ENCODE measurements at regions not wholly inside any gene's neighbourhood (a gene's known extent, or its start where the extent isn't known, plus 50 kb on each side); places are given as distances from the start of the nearest gene placed in this dataset.
A peak's percentile ranks its signal among the peaks of the same experiment; 100 is the strongest.

DNA sequence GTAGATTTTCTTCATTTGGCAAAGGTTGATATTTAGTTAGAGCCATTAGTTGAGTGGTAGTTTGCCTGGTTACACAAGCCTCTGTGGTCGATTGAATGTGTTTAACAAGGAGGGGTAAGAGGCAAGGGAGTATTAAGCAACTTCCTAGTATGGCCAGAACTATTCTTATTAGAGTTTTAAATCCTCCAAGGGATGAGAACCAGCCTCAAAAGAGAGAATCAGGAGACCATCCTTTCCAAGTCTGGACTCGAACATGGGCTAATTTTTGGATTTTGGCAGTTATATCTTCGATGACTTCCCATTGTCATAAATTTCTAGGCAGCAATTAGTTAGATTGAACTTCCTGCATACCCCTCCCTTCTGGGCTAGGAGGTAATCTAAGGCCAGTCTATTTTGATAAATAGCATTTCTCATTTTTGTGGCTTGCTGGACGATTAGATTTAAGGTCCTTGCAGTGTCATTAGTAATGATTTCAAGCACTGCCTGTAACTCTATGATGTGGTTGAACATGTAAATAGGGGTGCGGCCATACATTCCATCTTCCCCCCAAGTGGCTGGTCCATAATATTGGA, 219.5 kb upstream of the KCND2 start:
- H4K20me1 ChIP-seq (ENCODE audit: insufficient read depth): no peaks in the 10 kb centered on the region
- no peaks in the 10 kb centered on the region for H3K9me2 ChIP-seq (ENCODE audit: insufficient read depth)
- CTCF ChIA-PET: interaction anchor here (0.7 to 1.0 kb wide), 2 partner anchors 118 to 584 kb away, joined by 3 read pairs; no protein-coding TSS in a partner anchor
- no peak overlapping the region for H2AFZ ChIP-seq
- peak overlapping the region; percentile 18 for H3K4me2 ChIP-seq
- no peak overlapping the region for H3K4me3 ChIP-seq
- peaks cover 35% of the 10 kb centered on the region for H3F3A ChIP-seq (ENCODE audit: insufficient read depth, low read depth)
- no peaks in the 10 kb centered on the region for H3K27me3 ChIP-seq (ENCODE audit: insufficient read depth, low read depth)
- H3K27ac ChIP-seq: peak overlapping the region; percentile 70
- BruUV-seq (replicated peaks): no TSS peak
- peaks cover 14% of the 10 kb centered on the region for H3K9me3 ChIP-seq (ENCODE audit: insufficient read depth, low read depth)
- DNase-seq: peak; percentile 24 to 71
- peaks cover 45% of the 10 kb centered on the region for H3K4me1 ChIP-seq (replicated peaks; ENCODE audit: insufficient read depth)
- no peak for TF ChIP-seq EZH2 (IDR thresholded peaks at IDR 0.05; ENCODE audit: low read depth)
- TF ChIP-seq, protein P1, sequence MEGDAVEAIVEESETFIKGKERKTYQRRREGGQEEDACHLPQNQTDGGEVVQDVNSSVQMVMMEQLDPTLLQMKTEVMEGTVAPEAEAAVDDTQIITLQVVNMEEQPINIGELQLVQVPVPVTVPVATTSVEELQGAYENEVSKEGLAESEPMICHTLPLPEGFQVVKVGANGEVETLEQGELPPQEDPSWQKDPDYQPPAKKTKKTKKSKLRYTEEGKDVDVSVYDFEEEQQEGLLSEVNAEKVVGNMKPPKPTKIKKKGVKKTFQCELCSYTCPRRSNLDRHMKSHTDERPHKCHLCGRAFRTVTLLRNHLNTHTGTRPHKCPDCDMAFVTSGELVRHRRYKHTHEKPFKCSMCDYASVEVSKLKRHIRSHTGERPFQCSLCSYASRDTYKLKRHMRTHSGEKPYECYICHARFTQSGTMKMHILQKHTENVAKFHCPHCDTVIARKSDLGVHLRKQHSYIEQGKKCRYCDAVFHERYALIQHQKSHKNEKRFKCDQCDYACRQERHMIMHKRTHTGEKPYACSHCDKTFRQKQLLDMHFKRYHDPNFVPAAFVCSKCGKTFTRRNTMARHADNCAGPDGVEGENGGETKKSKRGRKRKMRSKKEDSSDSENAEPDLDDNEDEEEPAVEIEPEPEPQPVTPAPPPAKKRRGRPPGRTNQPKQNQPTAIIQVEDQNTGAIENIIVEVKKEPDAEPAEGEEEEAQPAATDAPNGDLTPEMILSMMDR (conservative IDR thresholded peaks at IDR 0.05): no peak
- intact Hi-C loops (cut with micrococcal nuclease; ENCODE audit: unreplicated experiment): loop anchor here (1.0 to 10.0 kb wide), 6 partner anchors 61 to 506 kb away; no protein-coding TSS in a partner anchor
- H3K36me3 ChIP-seq (ENCODE audit: low read depth): no peaks in the 10 kb centered on the region; the same call in 1 of the 2 replicates
- no peaks in the 10 kb centered on the region for H3K79me2 ChIP-seq (ENCODE audit: low read depth)
- POLR2A ChIA-PET (ENCODE audit: unreplicated experiment): interaction anchor here (0.7 kb wide), 1 partner anchor 133 kb away, joined by 4 read pairs; no protein-coding TSS in a partner anchor

DNA sequence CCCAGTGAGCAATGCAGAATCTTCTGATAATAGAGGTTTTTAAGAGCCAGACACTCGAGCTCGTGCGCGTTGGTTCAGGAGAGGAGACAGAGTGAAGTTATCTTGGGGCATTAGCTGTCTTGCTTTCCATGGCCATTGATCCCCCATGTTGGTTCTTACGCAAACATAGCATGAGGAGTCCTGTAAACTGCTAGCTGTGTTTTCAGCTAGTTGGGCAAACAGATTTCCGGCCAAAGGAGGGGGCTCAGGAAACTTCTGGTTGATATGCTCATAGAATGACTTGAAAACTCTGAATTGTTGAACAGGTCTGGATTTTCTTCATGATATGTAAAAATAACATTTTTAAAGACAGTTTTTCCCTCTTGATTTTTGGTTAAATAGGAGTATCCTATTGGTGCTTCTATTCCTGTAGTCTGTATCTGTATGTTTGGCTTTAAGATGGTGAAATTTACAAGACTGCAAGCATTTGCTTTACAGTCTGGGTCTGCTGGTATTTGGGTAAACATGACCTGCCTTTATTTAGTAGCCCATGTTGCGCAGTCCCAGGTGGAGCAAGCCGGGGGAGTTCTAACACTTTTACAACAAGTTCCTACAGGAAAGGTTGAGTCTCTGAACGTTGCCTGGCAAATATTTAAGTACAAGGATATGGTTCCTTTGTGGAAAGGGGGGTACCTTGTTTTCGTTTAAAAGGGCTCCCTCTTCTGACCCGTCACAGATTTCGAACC, 218.4 kb upstream of the KCND2 start:
- Histone ChIP-seq H3K9me3 (ENCODE audit: insufficient read depth, low read depth) (peaks cover 14% of the 10 kb centered on the region), H3K27ac (peak overlapping the region; percentile 70), H3K4me1 (replicated peaks; ENCODE audit: insufficient read depth) (peaks cover 45% of the 10 kb centered on the region), H4K20me1 (ENCODE audit: insufficient read depth) (no peaks in the 10 kb centered on the region), H3K4me2 (peak overlapping the region; percentile 37), H3K9me2 (ENCODE audit: insufficient read depth) (no peaks in the 10 kb centered on the region), H3K36me3 (ENCODE audit: low read depth) (no peaks in the 10 kb centered on the region; the same call in 1 of the 2 replicates), H3K4me3 (no peak overlapping the region), H3K79me2 (ENCODE audit: low read depth) (no peaks in the 10 kb centered on the region), H3F3A (ENCODE audit: insufficient read depth, low read depth) (peaks cover 35% of the 10 kb centered on the region), H3K27me3 (ENCODE audit: insufficient read depth, low read depth) (no peaks in the 10 kb centered on the region), H2AFZ (no peak overlapping the region)
- intact Hi-C loops (cut with micrococcal nuclease; ENCODE audit: unreplicated experiment): loop anchor here (1.0 to 10.0 kb wide), 4 partner anchors 120 to 507 kb away; no protein-coding TSS in a partner anchor
- no peak for TF ChIP-seq EZH2 (IDR thresholded peaks at IDR 0.05; ENCODE audit: low read depth)
- TF ChIP-seq, protein P1 (conservative IDR thresholded peaks at IDR 0.05): no peak
- no TSS peak for BruUV-seq (replicated peaks)
- no peak for DNase-seq
- POLR2A ChIA-PET (ENCODE audit: unreplicated experiment): no interaction called here
- CTCF ChIA-PET: no interaction called here

DNA sequence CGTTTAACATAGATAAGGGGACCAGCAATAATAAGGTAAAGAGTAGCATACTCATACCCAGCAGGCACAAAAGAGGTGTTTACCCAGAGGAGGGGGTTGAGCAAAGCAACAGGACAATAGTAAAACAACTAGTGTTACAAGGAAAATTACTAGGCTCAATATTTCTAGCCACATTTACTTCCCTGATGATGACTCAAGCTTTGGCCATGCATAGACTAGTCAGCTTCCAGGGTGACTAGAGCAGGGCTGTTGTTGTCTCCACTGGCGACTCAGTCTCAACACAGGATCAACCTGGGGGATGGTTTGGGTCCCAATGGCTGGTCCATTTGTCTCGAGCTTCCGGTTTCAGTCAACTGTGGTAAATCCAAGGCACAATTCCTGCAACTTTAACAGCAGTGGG, 217.7 kb upstream of the KCND2 start:
- no peak for TF ChIP-seq EZH2 (IDR thresholded peaks at IDR 0.05; ENCODE audit: low read depth)
- TF ChIP-seq, protein P1 (conservative IDR thresholded peaks at IDR 0.05): no peak
- Histone ChIP-seq H3K27ac (peak overlapping the region; percentile 70), H3K9me3 (ENCODE audit: insufficient read depth, low read depth) (peaks cover 14% of the 10 kb centered on the region), H2AFZ (no peak overlapping the region), H3K36me3 (ENCODE audit: low read depth) (no peaks in the 10 kb centered on the region; the same call in 1 of the 2 replicates), H3K4me3 (no peak overlapping the region), H3K9me2 (ENCODE audit: insufficient read depth) (no peaks in the 10 kb centered on the region), H3K27me3 (ENCODE audit: insufficient read depth, low read depth) (no peaks in the 10 kb centered on the region), H3K4me1 (replicated peaks; ENCODE audit: insufficient read depth) (peaks cover 45% of the 10 kb centered on the region), H3F3A (ENCODE audit: insufficient read depth, low read depth) (peaks cover 35% of the 10 kb centered on the region), H4K20me1 (ENCODE audit: insufficient read depth) (no peaks in the 10 kb centered on the region), H3K4me2 (peak overlapping the region; percentile 37), H3K79me2 (ENCODE audit: low read depth) (no peaks in the 10 kb centered on the region)
- POLR2A ChIA-PET (ENCODE audit: unreplicated experiment): no interaction called here
- intact Hi-C loops (cut with micrococcal nuclease; ENCODE audit: unreplicated experiment): loop anchor here (1.0 to 10.0 kb wide), 3 partner anchors 120 to 500 kb away; no protein-coding TSS in a partner anchor
- CTCF ChIA-PET: no interaction called here
- no TSS peak for BruUV-seq (replicated peaks)
- peak; percentile 59 to 91 for DNase-seq
